ENCODE measurements at regions not wholly inside any gene's neighbourhood (a gene's known extent, or its start where the extent isn't known, plus 50 kb on each side); places are given as distances from the start of the nearest gene placed in this dataset.
"Not testable (repeated sequence)": the region's sequence is repeated elsewhere in the genome, so short reads cannot be mapped to it uniquely, and the experiment has no call there.

DNA sequence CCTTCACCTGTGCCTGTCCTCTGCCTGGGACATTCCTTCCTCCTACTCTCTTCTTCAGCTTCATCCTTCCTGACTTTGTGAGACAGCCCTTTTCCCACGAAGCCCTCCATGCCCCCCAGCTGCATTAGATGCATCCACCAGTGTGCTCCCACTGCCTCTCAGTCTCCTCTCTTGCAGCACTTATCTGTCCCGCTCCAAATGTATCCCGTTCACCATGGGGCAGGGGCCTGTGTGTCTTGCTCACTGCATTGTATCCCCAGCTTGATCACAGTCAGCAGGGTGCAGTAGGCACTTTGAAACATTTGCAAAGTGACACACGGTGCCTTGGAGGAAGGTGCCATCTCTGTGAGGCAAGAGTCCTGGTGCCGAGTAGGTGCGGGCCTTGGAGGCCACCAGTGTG lies 104.0 kb downstream of the SLC25A47 start:
- Histone ChIP-seq H3K9me2 (replicated peaks; ENCODE audit: control insufficient read depth, low read length) (no peaks in the 10 kb centered on the region), H3K27ac (ENCODE audit: low read depth, low read length) (no peak overlapping the region), H3K9me3 (ENCODE audit: control insufficient read depth, insufficient read depth, low read length) (no peaks in the 10 kb centered on the region), H3K4me3 (ENCODE audit: low read length) (no peak overlapping the region), H3K36me3 (ENCODE audit: control insufficient read depth, low read length) (no peaks in the 10 kb centered on the region), H3F3A (ENCODE audit: control insufficient read depth, insufficient read depth) (no peaks in the 10 kb centered on the region), H3K4me2 (ENCODE audit: low read length) (no peak overlapping the region), H3K4me1 (ENCODE audit: control insufficient read depth, low read length) (no peaks in the 10 kb centered on the region), H3K79me2 (ENCODE audit: control insufficient read depth, low read length) (no peaks in the 10 kb centered on the region), H3K27me3 (ENCODE audit: control insufficient read depth, low read length) (no peaks in the 10 kb centered on the region), H4K20me1 (ENCODE audit: control insufficient read depth, insufficient read depth, low read depth, low read length) (no peaks in the 10 kb centered on the region)
- TF ChIP-seq, protein P1, sequence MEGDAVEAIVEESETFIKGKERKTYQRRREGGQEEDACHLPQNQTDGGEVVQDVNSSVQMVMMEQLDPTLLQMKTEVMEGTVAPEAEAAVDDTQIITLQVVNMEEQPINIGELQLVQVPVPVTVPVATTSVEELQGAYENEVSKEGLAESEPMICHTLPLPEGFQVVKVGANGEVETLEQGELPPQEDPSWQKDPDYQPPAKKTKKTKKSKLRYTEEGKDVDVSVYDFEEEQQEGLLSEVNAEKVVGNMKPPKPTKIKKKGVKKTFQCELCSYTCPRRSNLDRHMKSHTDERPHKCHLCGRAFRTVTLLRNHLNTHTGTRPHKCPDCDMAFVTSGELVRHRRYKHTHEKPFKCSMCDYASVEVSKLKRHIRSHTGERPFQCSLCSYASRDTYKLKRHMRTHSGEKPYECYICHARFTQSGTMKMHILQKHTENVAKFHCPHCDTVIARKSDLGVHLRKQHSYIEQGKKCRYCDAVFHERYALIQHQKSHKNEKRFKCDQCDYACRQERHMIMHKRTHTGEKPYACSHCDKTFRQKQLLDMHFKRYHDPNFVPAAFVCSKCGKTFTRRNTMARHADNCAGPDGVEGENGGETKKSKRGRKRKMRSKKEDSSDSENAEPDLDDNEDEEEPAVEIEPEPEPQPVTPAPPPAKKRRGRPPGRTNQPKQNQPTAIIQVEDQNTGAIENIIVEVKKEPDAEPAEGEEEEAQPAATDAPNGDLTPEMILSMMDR (IDR thresholded peaks at IDR 0.05; ENCODE audit: low read depth, low read length, poor library complexity, severe bottlenecking), result no peak
- TF ChIP-seq EZH2phosphoT487 (IDR thresholded peaks at IDR 0.05; ENCODE audit: borderline replicate concordance, low read length), result no peak

DNA sequence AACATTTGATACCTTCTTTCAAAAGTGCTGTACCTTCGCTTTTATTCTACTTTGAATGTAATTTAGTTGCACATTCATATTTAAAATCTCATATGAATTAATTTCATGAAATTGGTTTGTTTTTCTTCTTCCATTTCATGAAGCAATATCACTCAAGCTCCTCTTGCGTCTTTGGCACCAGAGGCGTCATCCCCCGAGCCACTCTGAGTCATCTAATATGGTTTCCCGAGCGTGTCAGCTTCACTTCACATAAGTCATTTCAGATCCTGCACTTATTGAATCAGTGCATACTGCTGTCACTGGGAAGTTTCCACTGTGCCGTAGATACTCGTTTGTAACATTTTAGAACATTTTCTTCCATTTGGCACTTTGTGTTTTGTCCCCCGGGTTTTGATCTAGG lies 105.6 kb downstream of the SLC25A47 start:
- Histone ChIP-seq H3F3A (ENCODE audit: control insufficient read depth, insufficient read depth) (no peaks in the 10 kb centered on the region), H4K20me1 (ENCODE audit: control insufficient read depth, insufficient read depth, low read depth, low read length) (no peaks in the 10 kb centered on the region), H3K79me2 (ENCODE audit: control insufficient read depth, low read length) (no peaks in the 10 kb centered on the region), H3K9me3 (ENCODE audit: control insufficient read depth, insufficient read depth, low read length) (no peaks in the 10 kb centered on the region), H3K27ac (ENCODE audit: low read depth, low read length) (no peak overlapping the region), H3K36me3 (ENCODE audit: control insufficient read depth, low read length) (no peaks in the 10 kb centered on the region), H3K27me3 (ENCODE audit: control insufficient read depth, low read length) (no peaks in the 10 kb centered on the region), H3K4me2 (ENCODE audit: low read length) (no peak overlapping the region), H3K4me3 (ENCODE audit: low read length) (no peak overlapping the region), H3K4me1 (ENCODE audit: control insufficient read depth, low read length) (no peaks in the 10 kb centered on the region), H3K9me2 (replicated peaks; ENCODE audit: control insufficient read depth, low read length) (no peaks in the 10 kb centered on the region)
- TF ChIP-seq EZH2phosphoT487 (IDR thresholded peaks at IDR 0.05; ENCODE audit: borderline replicate concordance, low read length), result no peak
- TF ChIP-seq, protein P1 (IDR thresholded peaks at IDR 0.05; ENCODE audit: low read depth, low read length, poor library complexity, severe bottlenecking), result no peak

DNA sequence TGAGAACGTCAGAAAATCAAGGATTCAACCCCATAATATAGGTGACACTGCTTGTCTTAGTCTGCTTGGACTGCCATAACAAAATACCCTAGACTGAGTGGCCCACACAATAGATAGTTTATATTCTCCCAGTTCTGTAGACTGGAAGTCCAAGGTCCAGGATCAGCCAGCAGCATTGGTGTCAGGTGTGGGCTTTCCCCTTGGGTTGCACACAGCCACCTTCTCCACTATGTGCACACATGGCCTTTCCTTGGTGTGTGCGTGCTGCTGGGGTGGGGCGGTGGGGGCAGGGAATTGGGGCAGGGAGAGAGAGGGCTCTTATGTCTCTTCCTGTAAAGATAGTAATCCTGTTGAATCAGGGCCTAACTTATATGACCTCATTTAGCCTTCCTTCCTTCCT lies 106.4 kb downstream of the SLC25A47 start:
- no peak overlapping the region for H3K4me3 ChIP-seq (ENCODE audit: low read length)
- H3K27ac ChIP-seq (ENCODE audit: low read depth, low read length), result no peak overlapping the region
- no peaks in the 10 kb centered on the region for H3K9me3 ChIP-seq (ENCODE audit: control insufficient read depth, insufficient read depth, low read length)
- TF ChIP-seq EZH2phosphoT487 (IDR thresholded peaks at IDR 0.05; ENCODE audit: borderline replicate concordance, low read length), result no peak
- TF ChIP-seq, protein P1 (IDR thresholded peaks at IDR 0.05; ENCODE audit: low read depth, low read length, poor library complexity, severe bottlenecking), result no peak
- no peaks in the 10 kb centered on the region for H3K79me2 ChIP-seq (ENCODE audit: control insufficient read depth, low read length)
- no peaks in the 10 kb centered on the region for H3F3A ChIP-seq (ENCODE audit: control insufficient read depth, insufficient read depth)
- no peaks in the 10 kb centered on the region for H3K36me3 ChIP-seq (ENCODE audit: control insufficient read depth, low read length)
- no peaks in the 10 kb centered on the region for H4K20me1 ChIP-seq (ENCODE audit: control insufficient read depth, insufficient read depth, low read depth, low read length)
- H3K4me1 ChIP-seq (ENCODE audit: control insufficient read depth, low read length), result no peaks in the 10 kb centered on the region
- H3K9me2 ChIP-seq (replicated peaks; ENCODE audit: control insufficient read depth, low read length), result no peaks in the 10 kb centered on the region
- H3K27me3 ChIP-seq (ENCODE audit: control insufficient read depth, low read length), result no peaks in the 10 kb centered on the region
- H3K4me2 ChIP-seq (ENCODE audit: low read length), result no peak overlapping the region

DNA sequence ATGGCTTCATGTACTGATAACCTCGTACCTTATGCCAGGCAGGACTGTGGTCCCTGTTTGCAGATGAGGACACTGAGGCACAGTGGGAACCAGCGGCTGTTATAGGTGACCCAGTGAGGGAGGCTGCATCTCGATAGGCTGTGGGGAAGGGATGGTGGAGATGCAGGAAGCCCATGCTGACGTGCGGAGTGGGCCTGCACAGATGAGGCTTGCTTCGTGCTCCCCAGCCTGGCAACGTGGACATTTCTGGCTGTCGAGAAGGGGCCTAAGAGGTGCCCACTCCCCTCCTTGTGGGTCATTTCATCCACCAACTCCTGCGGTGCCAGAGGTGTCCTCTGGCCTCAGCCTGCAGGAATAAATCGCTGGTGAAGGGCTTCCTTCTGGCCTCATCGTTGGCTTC lies 107.4 kb downstream of the SLC25A47 start:
- no peaks in the 10 kb centered on the region; the same call in 1 of the 2 replicates for H3K27me3 ChIP-seq (ENCODE audit: control insufficient read depth, low read length)
- H3K27ac ChIP-seq (ENCODE audit: low read depth, low read length), result no peak overlapping the region
- H4K20me1 ChIP-seq (ENCODE audit: control insufficient read depth, insufficient read depth, low read depth, low read length), result no peaks in the 10 kb centered on the region
- no peaks in the 10 kb centered on the region for H3K9me3 ChIP-seq (ENCODE audit: control insufficient read depth, insufficient read depth, low read length)
- H3K4me1 ChIP-seq (ENCODE audit: control insufficient read depth, low read length), result no peaks in the 10 kb centered on the region
- no peaks in the 10 kb centered on the region for H3F3A ChIP-seq (ENCODE audit: control insufficient read depth, insufficient read depth)
- no peaks in the 10 kb centered on the region for H3K79me2 ChIP-seq (ENCODE audit: control insufficient read depth, low read length)
- H3K9me2 ChIP-seq (replicated peaks; ENCODE audit: control insufficient read depth, low read length), result no peaks in the 10 kb centered on the region
- TF ChIP-seq, protein P1 (IDR thresholded peaks at IDR 0.05; ENCODE audit: low read depth, low read length, poor library complexity, severe bottlenecking), result no peak
- TF ChIP-seq EZH2phosphoT487 (IDR thresholded peaks at IDR 0.05; ENCODE audit: borderline replicate concordance, low read length), result no peak
- no peak overlapping the region for H3K4me2 ChIP-seq (ENCODE audit: low read length)
- H3K36me3 ChIP-seq (ENCODE audit: control insufficient read depth, low read length), result no peaks in the 10 kb centered on the region
- no peak overlapping the region for H3K4me3 ChIP-seq (ENCODE audit: low read length)

DNA sequence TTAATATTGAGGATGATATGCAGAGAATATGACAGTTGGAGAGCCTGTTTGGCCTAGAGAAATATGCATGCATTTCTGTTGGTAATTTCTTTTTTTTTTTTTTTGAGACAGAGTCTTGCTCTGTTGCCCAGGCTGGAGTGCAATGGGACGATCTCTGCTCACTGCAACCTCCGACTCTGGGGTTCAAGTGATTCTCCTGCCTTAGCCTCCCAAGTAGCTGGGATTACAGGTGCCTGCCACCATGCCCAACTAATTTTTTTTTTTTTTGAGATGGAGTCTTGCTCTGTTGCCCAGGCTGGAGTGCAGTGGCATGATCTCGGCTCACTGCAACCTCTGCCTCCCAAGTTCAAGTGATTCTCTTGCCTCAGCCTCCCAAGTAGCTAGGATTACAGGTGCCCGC lies 108.3 kb downstream of the SLC25A47 start:
- H3K79me2 ChIP-seq (ENCODE audit: control insufficient read depth, low read length); H3K9me2 ChIP-seq (replicated peaks; ENCODE audit: control insufficient read depth, low read length); H3K4me2 ChIP-seq (ENCODE audit: low read length); H3K36me3 ChIP-seq (ENCODE audit: control insufficient read depth, low read length); H3K9me3 ChIP-seq (ENCODE audit: control insufficient read depth, insufficient read depth, low read length); H3K4me3 ChIP-seq (ENCODE audit: low read length); H4K20me1 ChIP-seq (ENCODE audit: control insufficient read depth, insufficient read depth, low read depth, low read length); H3K27me3 ChIP-seq (ENCODE audit: control insufficient read depth, low read length); H3K27ac ChIP-seq (ENCODE audit: low read depth, low read length); H3F3A ChIP-seq (ENCODE audit: control insufficient read depth, insufficient read depth); H3K4me1 ChIP-seq (ENCODE audit: control insufficient read depth, low read length): not testable (repeated sequence)

Measured in DOHH2 (cell line).